Germinal center (tissue), 1 donor: ENCODE measurements at regions not wholly inside any gene's neighbourhood (a gene's known extent, or its start where the extent isn't known, plus 50 kb on each side); places are given as distances from the start of the nearest gene placed in this dataset.

Source experiments
- DNase-seq: peaks from one replicate; pipeline ENCODE4 v3.0.0; 2012; ENCODE audit warnings: mixed read lengths, low spot score

DNA sequence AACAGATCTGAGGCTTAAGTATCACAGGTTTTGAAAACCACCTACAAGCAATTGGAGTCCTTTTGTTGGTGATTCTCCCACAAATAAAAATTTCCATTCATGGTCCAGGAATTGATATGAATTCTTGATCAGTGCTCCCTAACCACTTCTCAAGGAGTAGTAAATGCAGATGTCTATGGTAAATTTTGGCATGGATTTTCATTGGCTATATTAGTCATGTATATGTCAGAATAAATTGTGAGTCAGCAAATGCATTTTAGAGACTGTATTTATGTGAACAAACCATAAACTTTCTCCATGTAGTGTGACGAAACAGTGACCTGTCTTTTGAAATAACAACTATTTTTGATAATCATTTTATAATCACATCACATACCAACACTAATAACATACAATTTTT is 611.1 kb downstream of the HTR1A start:
- no peak for DNase-seq

DNA sequence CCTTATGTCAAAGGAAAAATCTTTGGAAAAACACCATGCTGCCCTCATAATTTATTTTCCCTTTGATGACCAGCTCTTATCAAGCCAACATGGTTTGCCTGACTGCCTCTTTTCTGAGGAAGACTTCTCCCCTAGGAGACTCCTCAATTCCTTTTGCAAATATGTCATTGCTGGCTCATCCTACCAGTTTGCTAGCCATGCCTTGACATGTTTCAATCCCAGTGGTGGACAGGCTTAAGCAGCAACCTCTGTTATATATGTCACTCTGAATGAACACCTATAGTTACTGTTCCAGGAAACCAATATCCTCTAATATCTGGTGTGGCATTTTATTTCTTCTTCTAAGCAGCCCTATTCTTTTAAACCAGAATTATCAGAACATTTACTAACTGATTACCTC is 615.8 kb downstream of the HTR1A start:
- DNase-seq, result no peak

DNA sequence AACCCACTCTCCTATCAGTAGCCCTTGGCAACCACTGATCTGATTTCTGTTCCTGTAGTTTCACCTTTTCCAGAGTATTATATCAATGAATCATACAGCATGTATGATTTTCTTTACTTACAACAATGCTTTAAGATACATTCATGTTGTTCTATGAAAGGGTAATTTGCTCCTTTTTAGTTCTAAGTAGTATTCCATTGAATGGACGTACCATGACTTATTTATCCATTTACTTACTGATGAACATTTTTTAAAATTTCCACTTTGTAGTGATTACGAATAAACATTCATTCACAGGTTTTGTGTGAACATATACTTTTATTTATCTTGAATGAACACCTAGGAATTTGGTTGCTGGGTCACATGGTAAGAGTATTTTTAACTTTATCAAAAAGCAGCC is 620.8 kb downstream of the HTR1A start:
- DNase-seq, result no peak

DNA sequence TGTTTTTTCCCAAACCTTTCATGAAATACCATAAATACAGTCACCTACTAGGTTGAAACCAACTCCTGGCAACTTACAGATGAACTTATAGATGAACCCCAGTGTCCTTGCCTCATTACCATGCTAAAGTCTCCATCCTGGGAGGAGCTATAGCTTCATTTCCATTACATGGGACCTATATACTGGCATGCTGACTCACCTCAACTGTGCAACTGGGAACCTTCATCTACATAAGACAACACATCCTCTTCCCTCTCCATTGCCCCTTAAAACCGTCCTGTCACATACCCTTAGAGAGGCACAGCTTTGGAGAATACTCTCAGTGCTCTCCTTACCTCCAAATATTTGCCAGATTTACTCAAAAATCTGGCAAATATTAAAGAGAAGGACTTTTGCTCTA is 638.3 kb downstream of the HTR1A start:
- no peak for DNase-seq

DNA sequence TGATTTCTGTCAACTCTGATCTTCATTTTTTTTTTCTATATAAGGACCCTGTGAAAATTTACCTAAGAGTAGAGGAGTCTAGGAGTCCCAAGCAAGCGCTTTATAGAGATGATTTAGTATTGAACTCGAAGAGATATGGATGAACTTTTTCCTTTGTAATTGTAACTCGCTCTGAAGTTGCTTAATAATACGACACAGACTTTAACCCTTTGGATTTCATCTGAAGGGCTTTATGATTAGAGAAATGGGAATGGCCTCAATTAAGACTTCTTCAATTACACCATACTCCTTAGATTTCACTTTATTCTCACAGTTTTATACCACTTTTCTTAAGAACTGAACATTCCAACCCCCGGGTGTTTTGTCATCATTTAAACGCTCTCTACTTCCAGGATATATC is 647.7 kb downstream of the HTR1A start:
- no peak for DNase-seq

DNA sequence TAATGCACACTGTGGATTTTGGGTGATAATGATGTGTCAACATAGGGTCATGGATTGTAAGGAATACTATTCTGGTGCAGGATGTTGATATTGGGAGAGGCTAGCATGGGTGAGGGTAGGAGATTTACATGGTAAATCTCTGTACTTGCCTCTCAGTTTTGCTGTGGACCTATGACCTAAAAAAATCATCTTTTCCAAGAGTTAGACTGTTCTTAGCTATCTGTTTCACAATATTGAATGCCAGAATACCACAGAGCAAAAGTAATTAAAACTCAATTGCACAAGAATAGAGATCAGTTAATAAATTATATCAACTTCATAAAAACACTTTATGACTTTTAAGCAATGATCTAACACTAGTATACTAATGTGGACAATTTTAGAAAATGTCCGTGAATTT is 651.6 kb downstream of the HTR1A start:
- DNase-seq, result no peak

DNA sequence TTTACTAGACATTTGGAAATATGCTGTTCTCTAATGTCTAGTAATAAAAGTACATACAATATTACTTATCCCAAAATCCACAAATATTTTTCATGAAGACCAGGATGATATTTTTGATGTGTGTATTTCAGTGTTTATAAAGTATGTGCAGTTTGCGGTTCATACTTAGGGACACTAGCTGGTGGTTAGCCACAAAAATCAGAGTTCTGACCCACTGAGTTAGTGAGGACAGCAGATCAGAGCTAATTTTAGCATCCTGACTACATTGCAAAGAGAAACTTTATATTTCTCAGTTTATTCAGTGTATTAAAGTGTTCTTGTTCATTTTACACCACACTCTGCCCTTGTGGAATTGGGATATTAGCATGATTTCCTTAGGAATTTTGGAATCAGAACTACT is 655.3 kb downstream of the HTR1A start:
- DNase-seq, result no peak

DNA sequence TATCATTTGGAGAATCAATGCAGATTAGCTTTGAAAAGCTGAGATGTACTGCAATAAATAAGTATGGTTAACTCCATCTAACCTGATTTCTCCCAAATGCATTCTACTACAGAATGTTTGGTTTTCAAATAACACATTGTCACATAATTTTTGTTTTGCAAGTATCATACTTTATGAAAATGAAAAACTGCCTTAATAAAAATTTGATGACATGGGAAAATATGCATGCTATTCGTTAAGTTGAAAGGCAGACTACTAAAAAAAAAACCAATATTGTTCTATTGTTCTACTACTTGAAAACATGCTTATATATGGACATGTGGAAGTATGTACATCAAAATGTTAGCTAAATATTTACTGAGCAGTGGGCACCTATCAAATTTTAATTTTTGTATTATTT is 668.9 kb downstream of the HTR1A start:
- DNase-seq, result no peak

DNA sequence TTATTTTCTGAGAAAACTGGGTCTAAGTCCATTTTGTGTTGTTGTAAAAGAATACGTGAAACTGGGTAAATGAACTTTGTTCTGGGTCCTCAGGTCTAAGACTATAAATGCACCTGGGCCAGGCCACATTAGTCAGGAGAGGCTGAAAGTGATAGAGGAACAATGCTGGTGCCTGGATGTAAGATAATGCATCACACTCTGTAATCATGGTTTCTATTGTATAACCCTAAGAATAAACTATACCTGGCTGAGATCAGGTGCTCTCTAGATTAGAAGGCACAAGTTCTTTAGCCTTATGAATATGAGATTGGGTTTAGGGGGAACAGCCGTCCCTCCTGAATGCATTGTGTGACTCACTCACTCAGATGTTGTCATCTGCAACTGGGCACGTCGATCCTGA is 675.5 kb downstream of the HTR1A start:
- DNase-seq, result no peak

DNA sequence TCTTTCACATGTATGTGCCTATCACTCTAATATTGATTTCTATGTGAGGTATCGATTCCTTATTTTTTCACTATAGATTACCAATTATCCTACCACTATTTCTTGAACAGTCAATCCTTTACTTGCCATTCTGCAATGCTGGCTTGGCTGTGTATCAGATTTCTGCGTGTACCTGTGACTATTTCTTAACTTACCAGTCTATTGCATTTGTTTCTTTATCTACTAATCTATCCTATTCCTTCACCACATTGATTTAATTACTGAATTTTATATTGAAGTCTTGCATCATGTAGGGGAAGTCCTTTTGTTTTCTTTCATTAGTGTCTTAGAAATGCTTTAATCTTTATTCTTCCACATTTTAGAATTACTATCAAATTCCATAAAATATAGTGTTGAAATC is 684.8 kb downstream of the LRRC70 start:
- DNase-seq, result no peak

DNA sequence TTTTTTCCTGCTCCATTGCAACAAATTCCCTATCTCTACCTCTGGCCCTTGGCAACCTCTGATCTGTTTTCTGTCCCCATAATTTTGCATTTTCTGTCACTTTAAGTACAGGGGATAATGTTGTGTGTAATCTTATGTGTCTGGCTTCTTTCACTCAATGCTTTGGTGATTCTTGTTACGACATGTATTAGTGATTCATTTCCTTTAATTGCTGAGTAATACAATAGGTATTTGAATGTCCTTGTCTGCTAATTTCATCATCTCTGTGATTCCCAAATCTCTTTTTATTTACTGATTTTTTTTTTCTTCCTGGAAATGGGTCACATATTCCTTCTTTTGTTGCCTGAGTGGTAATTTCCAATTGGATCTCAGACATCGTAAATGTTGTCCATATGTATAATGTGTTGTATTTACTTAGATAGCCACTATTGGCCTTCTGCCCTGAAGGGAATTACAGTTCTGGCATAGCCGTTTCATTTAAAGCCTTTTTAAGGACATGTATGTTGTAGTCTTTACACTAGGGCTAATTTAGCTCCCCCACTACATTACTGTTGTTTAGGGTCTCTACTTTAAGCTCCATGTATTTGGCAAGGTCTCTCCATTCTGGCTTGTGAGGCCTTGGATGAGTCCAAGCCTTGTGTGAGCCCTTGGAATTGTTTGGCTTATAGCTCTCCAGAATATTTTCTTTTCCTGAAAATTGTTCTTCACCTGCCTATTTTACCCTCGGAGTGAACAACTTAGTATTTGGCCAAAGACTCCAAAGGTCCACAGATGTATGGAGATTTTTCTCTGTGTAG is 683.8 kb downstream of the LRRC70 start:
- DNase-seq, result no peak

DNA sequence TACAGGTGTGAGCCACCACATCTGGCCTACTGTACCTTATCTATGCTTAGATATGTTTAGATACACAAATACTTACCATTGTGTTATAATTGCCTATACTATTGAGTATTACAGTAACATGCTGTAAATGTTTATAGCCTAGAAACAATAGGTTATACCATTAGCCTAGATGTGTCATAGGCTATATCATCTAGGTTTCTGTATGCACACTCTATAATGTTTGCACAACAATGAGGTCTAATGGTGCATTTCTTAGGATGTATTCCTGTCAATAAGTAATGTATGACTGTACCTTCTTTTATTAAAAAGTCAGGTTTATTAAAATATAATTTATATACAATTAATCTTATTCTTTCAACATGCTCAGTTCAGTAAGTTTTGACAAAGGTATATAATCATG is 683.1 kb downstream of the LRRC70 start:
- DNase-seq, result no peak

DNA sequence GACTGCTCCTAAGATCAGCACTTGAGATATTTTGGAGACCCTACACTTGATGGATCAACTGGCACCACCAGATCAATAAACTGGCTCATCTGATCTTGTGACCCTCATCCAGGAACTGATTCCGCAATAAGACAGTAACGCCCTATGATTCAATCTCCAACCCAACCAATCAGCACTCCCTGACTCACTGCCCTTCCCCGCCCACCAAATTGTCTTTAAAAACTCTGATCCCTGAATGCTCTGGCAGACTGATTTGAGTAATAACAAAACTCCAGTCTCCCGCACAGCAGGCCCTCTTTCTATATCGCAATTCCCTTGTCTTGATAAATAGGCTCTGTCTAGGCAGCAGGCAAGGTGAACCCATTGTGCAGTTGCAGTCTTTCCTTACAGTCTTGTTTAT is 677.0 kb downstream of the LRRC70 start:
- no peak for DNase-seq

DNA sequence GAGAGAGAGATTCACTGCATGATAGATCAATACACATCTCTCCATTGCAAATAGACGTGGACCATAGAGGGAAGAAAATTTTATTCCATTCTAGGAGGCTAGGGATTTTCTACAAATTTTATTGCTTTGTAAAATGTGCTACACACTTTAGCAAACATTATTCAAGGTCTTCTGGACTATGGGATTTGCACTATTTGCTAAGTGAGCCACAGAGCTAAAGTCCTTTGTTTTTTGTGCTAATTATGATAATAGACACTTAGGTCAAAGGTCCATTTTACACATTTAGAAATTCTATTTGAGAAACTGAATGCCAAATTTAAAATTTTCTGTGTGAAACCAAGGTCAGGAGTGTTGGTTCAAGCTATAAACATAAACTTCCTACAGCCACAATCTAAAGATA is 672.3 kb downstream of the LRRC70 start:
- no peak for DNase-seq

DNA sequence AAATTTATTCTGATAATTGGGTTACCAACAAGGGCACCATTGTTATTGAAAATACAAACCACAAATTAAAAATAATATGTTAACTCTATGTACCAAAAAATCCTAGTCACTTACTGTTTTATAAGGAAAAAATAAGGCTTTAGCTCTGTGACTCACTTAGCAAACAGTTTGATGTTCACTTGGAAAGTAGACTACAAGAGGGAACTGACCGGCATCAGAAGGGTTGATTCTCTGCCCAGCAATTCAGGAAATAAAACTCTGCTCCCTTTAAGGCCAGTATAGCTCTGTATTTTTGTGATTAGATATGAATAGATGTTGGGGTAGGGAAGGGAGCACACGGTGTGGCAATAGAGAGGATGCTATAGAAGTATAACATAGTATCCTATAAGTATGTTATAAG is 671.3 kb downstream of the LRRC70 start:
- no peak for DNase-seq

DNA sequence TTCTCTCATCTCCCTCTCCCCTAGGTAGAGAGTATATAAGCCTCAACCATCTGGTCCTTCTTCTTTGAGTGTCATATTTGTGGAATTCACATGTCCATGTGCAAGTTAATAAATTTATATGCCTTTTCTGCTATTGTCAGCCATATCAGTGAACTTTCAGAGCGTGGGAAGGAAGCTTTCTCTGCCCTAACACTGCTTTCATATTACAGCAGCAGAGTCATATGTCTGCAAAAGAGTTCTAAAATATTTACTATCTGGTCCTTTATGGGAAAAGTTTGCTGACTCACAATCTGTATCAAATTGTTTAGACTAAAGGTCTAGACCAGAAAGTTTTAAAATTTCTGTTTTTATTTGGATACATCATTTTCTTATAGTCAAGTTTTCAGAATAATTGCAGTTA is 669.0 kb downstream of the LRRC70 start:
- no peak for DNase-seq

DNA sequence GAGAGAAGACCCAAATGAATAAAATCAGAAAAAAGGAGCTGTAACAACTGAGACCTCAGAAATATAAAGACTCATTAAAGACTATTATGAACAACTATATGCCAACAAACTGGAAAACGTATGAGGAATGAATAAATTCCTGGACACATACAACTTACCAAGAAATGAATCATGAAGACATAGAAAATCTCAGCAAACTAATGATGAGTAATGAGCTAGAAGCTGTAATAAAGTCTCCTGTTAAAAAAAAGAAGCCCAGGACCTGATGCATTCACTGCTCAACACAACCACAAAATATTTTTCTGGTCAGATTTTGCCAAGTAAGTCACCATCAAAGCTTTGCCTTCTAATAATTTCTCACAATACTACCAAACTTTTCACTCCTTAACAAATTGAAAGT is 666.7 kb downstream of the LRRC70 start:
- no peak for DNase-seq

DNA sequence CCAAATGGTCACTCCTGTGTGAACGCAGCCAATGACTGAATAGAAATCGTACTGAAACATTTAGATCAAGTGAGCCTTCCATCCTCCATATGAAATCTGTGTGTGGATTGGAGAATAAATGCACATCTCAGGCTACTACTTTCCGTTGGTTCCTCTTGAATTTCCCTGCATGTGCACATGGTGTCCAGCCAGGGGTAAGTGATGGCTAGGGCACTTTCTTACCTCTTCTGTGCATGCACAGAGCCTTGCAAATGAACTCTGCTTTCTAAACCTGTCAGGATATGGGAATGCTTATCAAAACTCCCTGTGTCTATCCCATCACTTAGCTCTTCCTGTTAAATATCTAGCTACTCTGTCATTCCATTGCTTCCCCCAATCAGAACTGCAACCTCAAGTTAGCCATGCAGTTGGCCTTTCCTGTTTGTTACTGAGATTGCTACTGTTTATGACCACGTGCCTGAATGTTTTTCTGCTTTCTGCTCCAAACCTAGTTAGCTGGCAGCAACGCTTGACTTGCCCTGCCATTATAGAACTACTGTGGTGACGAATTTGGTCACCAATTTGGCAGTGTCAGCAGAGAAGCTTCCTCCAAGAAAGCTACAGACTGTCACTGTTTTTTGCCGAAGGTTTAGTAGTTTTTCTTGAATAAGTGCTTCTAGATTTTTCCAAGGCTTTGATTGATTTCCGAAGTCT is 661.6 kb downstream of the LRRC70 start:
- DNase-seq, result no peak

DNA sequence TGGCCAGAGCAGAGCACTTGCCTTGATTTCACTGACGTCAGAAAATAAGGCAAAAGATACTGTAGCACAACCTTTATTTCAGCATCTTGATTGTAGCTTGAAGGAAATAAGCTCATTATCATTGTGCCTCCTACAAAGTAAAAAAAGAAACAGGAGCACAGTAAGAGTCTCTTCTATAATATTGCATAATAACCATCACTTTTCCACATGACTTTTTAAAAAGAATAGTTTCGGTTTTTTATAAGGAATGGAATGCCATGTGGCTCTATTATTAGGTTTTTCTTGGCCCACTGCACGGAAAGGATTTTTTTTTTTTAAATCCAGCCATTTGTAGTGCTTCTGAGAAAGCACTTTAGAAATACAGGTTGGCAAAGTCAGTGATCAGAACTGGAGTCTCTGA is 655.3 kb downstream of the LRRC70 start:
- no peak for DNase-seq

DNA sequence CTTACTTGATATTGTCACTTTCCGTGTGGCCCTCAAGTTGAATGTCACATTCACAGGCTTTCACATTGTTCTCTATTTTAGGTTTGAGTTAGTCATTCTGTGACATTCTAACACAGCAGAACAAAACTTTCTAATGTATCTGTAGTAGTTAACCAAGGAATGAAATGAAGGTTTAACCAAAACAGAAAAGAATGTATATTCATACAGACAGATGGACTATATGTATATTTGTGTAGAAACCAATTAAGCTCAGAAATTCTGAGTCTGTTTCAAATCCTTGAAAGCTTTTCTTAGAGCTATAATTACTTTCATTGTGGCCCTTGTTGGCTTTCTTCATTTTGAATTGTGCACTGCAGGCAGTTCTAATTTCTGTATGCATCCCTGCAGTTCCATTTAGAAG is 654.7 kb downstream of the LRRC70 start:
- DNase-seq, result no peak

DNA sequence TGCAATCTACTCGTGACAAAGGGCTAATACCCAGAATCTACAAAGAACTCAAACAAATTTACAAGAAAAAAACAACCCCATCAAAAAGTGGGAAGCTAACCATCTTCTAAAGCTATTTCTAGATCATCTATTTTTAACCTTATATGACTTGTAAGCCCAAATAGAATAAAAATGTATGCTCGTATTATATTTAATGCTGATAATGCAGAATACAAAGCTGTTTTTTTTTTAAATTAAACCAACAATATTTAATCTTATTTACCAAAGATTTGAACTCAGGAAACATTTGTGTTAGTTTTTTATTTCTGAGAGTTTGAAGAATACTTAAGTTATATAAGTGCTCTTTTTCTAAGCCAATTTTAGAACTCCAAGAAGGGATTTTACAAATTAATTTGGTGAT is 652.1 kb downstream of the LRRC70 start:
- DNase-seq, result no peak

DNA sequence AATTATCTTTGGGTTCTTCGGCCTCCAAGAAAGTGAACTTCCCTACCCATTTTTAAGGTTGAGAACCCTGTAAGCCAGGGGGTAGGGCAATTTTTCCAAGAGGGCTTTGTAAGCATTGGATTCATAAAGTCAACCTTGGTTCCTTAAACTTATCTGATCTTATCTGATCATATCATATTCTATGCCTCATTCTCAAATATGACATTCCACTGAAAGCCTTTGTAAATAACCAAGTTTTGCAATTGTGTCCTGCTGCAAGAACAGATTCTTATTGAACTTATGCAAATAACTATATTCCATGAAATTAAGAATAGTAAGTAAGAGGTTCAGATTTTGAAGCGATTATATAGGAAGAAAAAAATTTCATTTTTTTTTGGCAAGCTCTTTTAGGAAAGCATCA is 649.5 kb downstream of the LRRC70 start:
- no peak for DNase-seq

DNA sequence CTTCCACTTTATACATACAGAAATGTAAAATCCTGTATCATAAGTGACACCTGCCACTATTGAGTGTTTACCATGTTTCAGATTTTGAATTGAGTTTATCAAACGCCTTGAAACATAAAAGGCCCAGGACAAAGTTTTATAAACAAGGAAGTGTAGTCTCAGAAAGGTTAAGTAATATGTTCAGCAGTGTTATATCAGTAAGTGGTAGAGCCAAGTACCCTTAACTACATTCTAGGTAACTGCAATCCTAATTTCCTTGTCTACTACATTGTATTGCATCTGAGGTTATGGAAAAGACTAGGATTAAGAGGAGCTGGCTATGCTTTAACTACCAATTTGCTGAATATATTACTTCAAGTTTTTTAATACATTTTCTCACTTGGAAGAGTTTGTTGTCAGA is 641.6 kb downstream of the LRRC70 start:
- DNase-seq, result no peak

DNA sequence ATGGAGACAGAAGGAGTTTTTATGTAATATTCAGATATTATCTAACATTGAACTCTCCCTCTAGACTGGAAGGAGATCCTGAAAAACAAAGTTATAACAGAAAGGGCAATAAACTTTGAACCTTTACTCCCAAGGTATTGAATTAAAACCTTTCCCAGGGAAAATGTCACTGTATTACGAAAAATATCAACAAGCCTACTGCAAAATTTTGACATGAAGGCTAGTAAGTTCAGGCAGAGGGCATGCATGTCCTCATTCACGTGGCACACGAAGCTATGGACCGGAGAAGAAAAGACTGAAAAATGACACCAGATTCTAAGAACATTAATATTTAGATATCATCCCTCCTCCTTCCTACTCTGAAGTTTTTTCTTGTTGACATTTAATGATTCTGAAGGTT is 638.8 kb downstream of the LRRC70 start:
- no peak for DNase-seq
